ENCODE measurements at regions not wholly inside any gene's neighbourhood (a gene's known extent, or its start where the extent isn't known, plus 50 kb on each side); places are given as distances from the start of the nearest gene placed in this dataset.

- TF ChIP-seq ZNF274 (IDR thresholded peaks at IDR 0.05; ENCODE audit: low read depth, low read length) (no peak), ATF3 (IDR thresholded peaks at IDR 0.05) (no peak)
Observed at GRCh38 chr11:87602776-87603175, 565.0 kb downstream of the TMEM135 start (continued).

- ChIA-PET POLR2A (no interaction called here), RAD21 (ENCODE audit: low non-redundant PET in 1 of 2, low total read pairs in 2 of 2, uncharacterized antibody in 2 of 2, unreplicated experiment in 2 of 2) (no interaction called here), CTCF (no interaction called here)
- no TSS peak for BruUV-seq (replicated peaks)
- Histone ChIP-seq H2AFZ (ENCODE audit: low read depth, low read length, poor library complexity, severe bottlenecking) (no peak overlapping the region), H3K27ac (ENCODE audit: low read depth, low read length) (no peak overlapping the region), H3K27me3 (ENCODE audit: insufficient read depth, low read length) (no peaks in the 10 kb centered on the region), H3K79me2 (ENCODE audit: insufficient read depth, low read length) (no peaks in the 10 kb centered on the region), H3K4me1 (ENCODE audit: control insufficient read depth in 1 of 2, insufficient read depth in 2 of 2, low read length in 2 of 2) (no peaks in the 10 kb centered on the region), H4K20me1 (ENCODE audit: insufficient read depth) (no peaks in the 10 kb centered on the region), H3K4me3 (replicated peaks in 1 of 2; ENCODE audit: low read depth in 1 of 2, low read length in 2 of 2) (no peak overlapping the region), H3K4me2 (ENCODE audit: low read length) (no peak overlapping the region), H3K9me2 (ENCODE audit: insufficient read depth) (no peaks in the 10 kb centered on the region), H3K9me3 (ENCODE audit: control insufficient read depth in 1 of 2, insufficient read depth in 1 of 2, low read depth in 1 of 2, low read length in 2 of 2) (no peaks in the 10 kb centered on the region), H3K9ac (ENCODE audit: low read length) (no peak overlapping the region), H3K36me3 (ENCODE audit: control insufficient read depth in 1 of 2, insufficient read depth in 2 of 2, low read length in 2 of 2) (no peaks in the 10 kb centered on the region)
- intact Hi-C loops (cut with micrococcal nuclease) = no loop called here
- ATAC-seq = no peak
- DNase-seq (ENCODE audit: low read depth, low spot score) = no peak
- TF ChIP-seq CBX3 (IDR thresholded peaks at IDR 0.05; ENCODE audit: low read depth) = no peak
- no peak for TF ChIP-seq ATF3 (IDR thresholded peaks at IDR 0.05)
- TF ChIP-seq ZBTB33 (IDR thresholded peaks at IDR 0.05; ENCODE audit: extremely low read depth, insufficient replicate concordance, low read length) = no peak
- no peak for TF ChIP-seq MAX (IDR thresholded peaks at IDR 0.05)
- no peak for TF ChIP-seq SIN3A (IDR thresholded peaks at IDR 0.05; ENCODE audit: low read depth)
- no peak for TF ChIP-seq ELF1 (IDR thresholded peaks at IDR 0.05; ENCODE audit: borderline replicate concordance, low read depth)
- no peak for TF ChIP-seq ZNF274 (IDR thresholded peaks at IDR 0.05; ENCODE audit: low read depth, low read length)
- no peak for TF ChIP-seq RAD21 (IDR thresholded peaks at IDR 0.05; ENCODE audit: low read depth)
- no peak for TF ChIP-seq CEBPB (IDR thresholded peaks at IDR 0.05; ENCODE audit: low read depth)
- TF ChIP-seq REST (IDR thresholded peaks at IDR 0.05; ENCODE audit: low read depth) = no peak
- TF ChIP-seq SRF (IDR thresholded peaks at IDR 0.05; ENCODE audit: low read depth) = no peak
- no peak for TF ChIP-seq YY1 (IDR thresholded peaks at IDR 0.05; ENCODE audit: extremely low read depth, insufficient replicate concordance, low read depth, low read length)
- TF ChIP-seq EGR1 (IDR thresholded peaks at IDR 0.05; ENCODE audit: low read depth) = no peak
- TF ChIP-seq EZH2phosphoT487 (IDR thresholded peaks at IDR 0.05; ENCODE audit: borderline replicate concordance) = no peak
- no peak for TF ChIP-seq SP1 (IDR thresholded peaks at IDR 0.05; ENCODE audit: low read depth)
- TF ChIP-seq CTCF (IDR thresholded peaks at IDR 0.05 in 2 of 3, conservative IDR thresholded peaks at IDR 0.05 in 1 of 3; ENCODE audit: borderline replicate concordance in 1 of 3, insufficient read depth in 1 of 3, low read depth in 2 of 3, low read length in 2 of 3) = no peak
- TF ChIP-seq JUND (IDR thresholded peaks at IDR 0.05) = no peak
- no peak for TF ChIP-seq TCF7L2 (IDR thresholded peaks at IDR 0.05; ENCODE audit: borderline replicate concordance, extremely low read depth, insufficient read depth, insufficient read length)
Observed at GRCh38 chr11:87600938-87601337, 563.2 kb downstream of the TMEM135 start.

Data from HCT116 (cell line).